SU-DHL-6 (cell line): ENCODE measurements at regions not wholly inside any gene's neighbourhood (a gene's known extent, or its start where the extent isn't known, plus 50 kb on each side); places are given as distances from the start of the nearest gene placed in this dataset.

Experiments
- CTCF ChIP-seq: fragments of 200-600 bp; sonication (generic); IDR thresholded peaks from one replicate; pipeline ENCODE4 v1.5.1; 2017; ENCODE audit warnings: antibody characterized with exemption, mild to moderate bottlenecking, low read length, moderate library complexity; ENCODE audit not compliant: insufficient read depth, poor library complexity, severe bottlenecking
- EZH2phosphoT487 ChIP-seq: fragments of 200-600 bp; sonication (generic), shearing (Covaris generic); conservative IDR thresholded peaks from 2 replicates; pipeline ENCODE4 v1.6.1; 2018; ENCODE audit warnings: mild to moderate bottlenecking, antibody characterized with exemption, low read length, moderate library complexity, mixed read lengths

GRCh38 chr2:176544557-176544956 lies 275.3 kb downstream of the MTX2 start:
- TF ChIP-seq CTCF (no peak), EZH2phosphoT487 (no peak)
